CD4-positive, alpha-beta T cell (primary cell): ENCODE measurements at regions not wholly inside any gene's neighbourhood (a gene's known extent, or its start where the extent isn't known, plus 50 kb on each side); places are given as distances from the start of the nearest gene placed in this dataset.

ENCODE experiments used
- ATAC-seq: fragments of 200-7000 bp; cut with Tn5 transposase; one replicate; pipeline ENCODE4 v1.10.0; 2022; ENCODE audit warnings: mild to moderate bottlenecking; ENCODE audit not compliant: poor library complexity
- CTCF ChIA-PET: fragments of 350-600 bp; sonication (Branson Sonifier 250); formaldehyde crosslinking; loops from one replicate; lab custom pipeline; 2021; ENCODE audit warnings: antibody characterized with exemption, inconsistent platforms; lab: Charles Lee
- POLR2A ChIA-PET: fragments of 350-600 bp; sonication (Branson Sonifier 250); formaldehyde crosslinking; loops from one replicate; lab custom pipeline; 2021; ENCODE audit warnings: antibody characterized with exemption, inconsistent platforms; lab: Charles Lee
- DNase-seq, 14 experiments: peaks; one replicate each; pipeline ENCODE4 v3.0.0-alpha.2; 2013 to 2020; ENCODE audit warnings: mixed read lengths in 2 of 14
- H3K27ac ChIP-seq, 2 donors: one replicate each; pipeline versions ENCODE4 v1.5.1 to v1.7.0; 2013; ENCODE audit warnings: low read length in 2 of 2, low read depth in 1 of 2, mild to moderate bottlenecking in 1 of 2
- H3K27me3 ChIP-seq, 2 experiments: 1 replicate in 1 of 2; 2 replicates in 1 of 2; pipeline versions ENCODE4 v1.6.1 to v1.7.0; 2013; ENCODE audit warnings: low read length in 2 of 2, control low read depth in 1 of 2, mild to moderate bottlenecking in 1 of 2, moderate library complexity in 1 of 2; ENCODE audit not compliant: insufficient read depth in 2 of 2, control insufficient read depth in 1 of 2
- H3K36me3 ChIP-seq: one replicate; pipeline ENCODE4 v1.6.1; 2013; ENCODE audit warnings: low read length, control low read depth; ENCODE audit not compliant: insufficient read depth
- H3K4me1 ChIP-seq: one replicate; pipeline ENCODE4 v1.6.1; 2013; ENCODE audit warnings: low read length, control low read depth; ENCODE audit not compliant: insufficient read depth
- H3K4me3 ChIP-seq: one replicate; pipeline ENCODE4 v1.5.1; 2013; ENCODE audit warnings: mild to moderate bottlenecking, low read length, moderate library complexity
- H3K9me3 ChIP-seq, 2 experiments: 1 replicate in 1 of 2; 2 replicates in 1 of 2; pipeline versions ENCODE4 v1.6.1 to v1.7.0; 2013; ENCODE audit warnings: low read length in 2 of 2, mild to moderate bottlenecking in 2 of 2, control low read depth in 1 of 2, moderate library complexity in 1 of 2; ENCODE audit not compliant: control insufficient read depth in 1 of 2, insufficient read depth in 1 of 2
- H3K27ac Mint-ChIP-seq: one replicate; pipeline ENCODE4 v1.8.0; 2020; ENCODE audit warnings: mixed read lengths
- H3K27me3 Mint-ChIP-seq: one replicate; pipeline ENCODE4 v1.8.0; 2021; ENCODE audit warnings: mixed read lengths
- H3K36me3 Mint-ChIP-seq: one replicate; pipeline ENCODE4 v1.8.0; 2021; ENCODE audit warnings: low read depth, mixed read lengths
- H3K4me1 Mint-ChIP-seq: one replicate; pipeline ENCODE4 v1.8.0; 2021; ENCODE audit warnings: low read depth, mixed read lengths
- H3K4me3 Mint-ChIP-seq: one replicate; pipeline ENCODE4 v1.8.0; 2020; ENCODE audit warnings: mild to moderate bottlenecking, mixed read lengths
- H3K9me3 Mint-ChIP-seq: one replicate; pipeline ENCODE4 v1.8.0; 2020; ENCODE audit warnings: mixed read lengths
- intact Hi-C, 2 experiments: fragments of 100-400 bp; cut with DNase I in 1 of 2; cut with micrococcal nuclease in 1 of 2; formaldehyde crosslinking; loops; one replicate each; pipeline versions ENCODE4 v1.15.1 to v1.9.0; 2023 to 2025; cut with DNase I, micrococcal nuclease
- TF ChIP-seq, protein P1 (sequence below): fragments of 200-600 bp; IDR thresholded peaks from one replicate; pipeline ENCODE4 v1.8.0; 2022; ENCODE audit warnings: antibody characterized with exemption, mild to moderate bottlenecking

GRCh38 chr2:215557701-215558100, 121.8 kb upstream of the FN1 start:
- no peaks in the 10 kb centered on the region for H3K9me3 ChIP-seq
- Mint-ChIP-seq H3K27ac (no peak overlapping the region), H3K9me3 (peaks cover 7% of the 10 kb centered on the region), H3K4me1 (no peaks in the 10 kb centered on the region), H3K27me3 (no peaks in the 10 kb centered on the region), H3K36me3 (no peaks in the 10 kb centered on the region), H3K4me3 (no peak overlapping the region)
- POLR2A ChIA-PET = no interaction called here
- H3K36me3 ChIP-seq = no peaks in the 10 kb centered on the region
- intact Hi-C loops = no loop called here
- no peaks in the 10 kb centered on the region for H3K4me1 ChIP-seq
- CTCF ChIA-PET = no interaction called here
- no peak for ATAC-seq
- no peak overlapping the region for H3K27ac ChIP-seq
- no peaks in the 10 kb centered on the region for H3K27me3 ChIP-seq
- H3K4me3 ChIP-seq = no peak overlapping the region
- DNase-seq = no peak
- TF ChIP-seq, protein P1, sequence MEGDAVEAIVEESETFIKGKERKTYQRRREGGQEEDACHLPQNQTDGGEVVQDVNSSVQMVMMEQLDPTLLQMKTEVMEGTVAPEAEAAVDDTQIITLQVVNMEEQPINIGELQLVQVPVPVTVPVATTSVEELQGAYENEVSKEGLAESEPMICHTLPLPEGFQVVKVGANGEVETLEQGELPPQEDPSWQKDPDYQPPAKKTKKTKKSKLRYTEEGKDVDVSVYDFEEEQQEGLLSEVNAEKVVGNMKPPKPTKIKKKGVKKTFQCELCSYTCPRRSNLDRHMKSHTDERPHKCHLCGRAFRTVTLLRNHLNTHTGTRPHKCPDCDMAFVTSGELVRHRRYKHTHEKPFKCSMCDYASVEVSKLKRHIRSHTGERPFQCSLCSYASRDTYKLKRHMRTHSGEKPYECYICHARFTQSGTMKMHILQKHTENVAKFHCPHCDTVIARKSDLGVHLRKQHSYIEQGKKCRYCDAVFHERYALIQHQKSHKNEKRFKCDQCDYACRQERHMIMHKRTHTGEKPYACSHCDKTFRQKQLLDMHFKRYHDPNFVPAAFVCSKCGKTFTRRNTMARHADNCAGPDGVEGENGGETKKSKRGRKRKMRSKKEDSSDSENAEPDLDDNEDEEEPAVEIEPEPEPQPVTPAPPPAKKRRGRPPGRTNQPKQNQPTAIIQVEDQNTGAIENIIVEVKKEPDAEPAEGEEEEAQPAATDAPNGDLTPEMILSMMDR = no peak

DNA sequence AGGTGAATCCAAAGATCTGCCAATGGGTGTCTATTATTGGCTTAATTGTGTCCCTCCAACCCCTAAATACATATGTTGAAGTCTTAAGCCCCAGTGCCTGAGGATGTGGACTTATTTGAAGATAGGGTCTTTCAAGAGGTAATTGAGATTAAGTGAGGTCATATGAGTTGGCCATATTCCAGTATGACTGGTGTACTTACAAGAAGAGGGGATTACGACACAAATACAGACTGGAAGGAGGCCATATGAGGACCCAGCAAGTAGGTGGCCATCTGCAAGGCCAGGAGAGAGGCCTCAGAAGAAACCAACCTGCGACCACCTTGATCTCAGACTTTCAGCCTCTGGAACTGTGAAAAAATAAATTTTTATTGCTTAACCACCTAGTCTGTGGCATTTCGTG, 121.1 kb upstream of the FN1 start:
- Mint-ChIP-seq H3K9me3 (peaks cover 7% of the 10 kb centered on the region), H3K4me1 (no peaks in the 10 kb centered on the region)
- intact Hi-C loops = no loop called here

GRCh38 chr2:215554689-215555498, 119.0 kb upstream of the FN1 start:
- Histone ChIP-seq H3K27ac (no peak overlapping the region), H3K4me3 (no peak overlapping the region), H3K9me3 (no peaks in the 10 kb centered on the region), H3K4me1 (no peaks in the 10 kb centered on the region), H3K27me3 (no peaks in the 10 kb centered on the region), H3K36me3 (no peaks in the 10 kb centered on the region)
- TF ChIP-seq, protein P1 = no peak
- H3K27me3 Mint-ChIP-seq = no peaks in the 10 kb centered on the region
- no peak for DNase-seq
- no peak for ATAC-seq
- H3K36me3 Mint-ChIP-seq = no peaks in the 10 kb centered on the region
- no peaks in the 10 kb centered on the region for H3K4me1 Mint-ChIP-seq
- CTCF ChIA-PET = no interaction called here
- H3K4me3 Mint-ChIP-seq = no peak overlapping the region
- intact Hi-C loops = no loop called here
- no peaks in the 10 kb centered on the region for H3K9me3 Mint-ChIP-seq
- no peak overlapping the region for H3K27ac Mint-ChIP-seq
- POLR2A ChIA-PET = no interaction called here

More for the DNA sequence above, 121.1 kb upstream of the FN1 start:
- CTCF ChIA-PET = no interaction called here
- POLR2A ChIA-PET = no interaction called here
- DNase-seq = no peak
- ATAC-seq = no peak
- Mint-ChIP-seq H3K27me3 (no peaks in the 10 kb centered on the region), H3K36me3 (no peaks in the 10 kb centered on the region), H3K4me3 (no peak overlapping the region), H3K27ac (no peak overlapping the region)
- Histone ChIP-seq H3K36me3 (no peaks in the 10 kb centered on the region), H3K4me1 (no peaks in the 10 kb centered on the region), H3K27me3 (no peaks in the 10 kb centered on the region), H3K27ac (no peak overlapping the region), H3K9me3 (no peaks in the 10 kb centered on the region), H3K4me3 (no peak overlapping the region)
- TF ChIP-seq, protein P1 = no peak
